HG03565 (cell line): ENCODE measurements at regions not wholly inside any gene's neighbourhood (a gene's known extent, or its start where the extent isn't known, plus 50 kb on each side); places are given as distances from the start of the nearest gene placed in this dataset.

Experiments used
- ATAC-seq: cut with Tn5 transposase; IDR thresholded peaks from one replicate; pipeline ENCODE4 v1.9.1; 2021; ENCODE audit warnings: mild to moderate bottlenecking, moderate library complexity; ENCODE audit not compliant: unreplicated experiment

- ATAC-seq = no peak
Observed at GRCh38 chr13:82740442-82740841, 1141.8 kb downstream of the SLITRK1 start.

GRCh38 chr13:82739881-82740280 lies 1142.4 kb downstream of the SLITRK1 start:
- no peak for ATAC-seq

GRCh38 chr13:82729401-82729800 lies 1152.9 kb downstream of the SLITRK1 start:
- no peak for ATAC-seq

- no peak for ATAC-seq
Observed at GRCh38 chr13:82720986-82721385, 1161.3 kb downstream of the SLITRK1 start.

GRCh38 chr13:82719987-82720386 lies 1162.3 kb downstream of the SLITRK1 start:
- ATAC-seq = no peak

- ATAC-seq = no peak
Observed at GRCh38 chr13:82717249-82717648, 1165.0 kb downstream of the SLITRK1 start.

- no peak for ATAC-seq
Observed at GRCh38 chr13:82713687-82714405, 1168.4 kb downstream of the SLITRK1 start.

- no peak for ATAC-seq
Observed at GRCh38 chr13:82702513-82702912, 1179.8 kb downstream of the SLITRK1 start.

GRCh38 chr13:82701020-82701419 lies 1181.3 kb downstream of the SLITRK1 start:
- ATAC-seq = no peak

GRCh38 chr13:82698941-82699340 lies 1183.3 kb downstream of the SLITRK1 start:
- ATAC-seq = no peak

GRCh38 chr13:82698383-82698782 lies 1183.9 kb downstream of the SLITRK1 start:
- no peak for ATAC-seq

- no peak for ATAC-seq
Observed at GRCh38 chr13:82693607-82694006, 1188.7 kb downstream of the SLITRK1 start.

GRCh38 chr13:82688400-82688994 lies 1193.8 kb downstream of the SLITRK1 start:
- ATAC-seq = peak; percentile 82

- no peak for ATAC-seq
Observed at GRCh38 chr13:82687884-82688283, 1194.4 kb downstream of the SLITRK1 start.

GRCh38 chr13:82681535-82681934 lies 1200.7 kb downstream of the SLITRK1 start:
- no peak for ATAC-seq

- no peak for ATAC-seq
Observed at GRCh38 chr13:82678052-82678451, 1204.2 kb downstream of the SLITRK1 start.

- ATAC-seq = no peak
Observed at GRCh38 chr13:82675024-82675423, 1207.2 kb downstream of the SLITRK1 start.

- no peak for ATAC-seq
Observed at GRCh38 chr13:82674546-82674945, 1207.7 kb downstream of the SLITRK1 start.

- no peak for ATAC-seq
Observed at GRCh38 chr13:82672248-82672647, 1210.0 kb downstream of the SLITRK1 start.

GRCh38 chr13:82664183-82664582 lies 1218.1 kb downstream of the SLITRK1 start:
- ATAC-seq = no peak

- no peak for ATAC-seq
Observed at GRCh38 chr13:82661126-82661525, 1221.1 kb downstream of the SLITRK1 start.

- no peak for ATAC-seq
Observed at GRCh38 chr13:82658811-82659210, 1223.5 kb downstream of the SLITRK1 start.

- ATAC-seq = no peak
Observed at GRCh38 chr13:82657471-82657870, 1224.8 kb downstream of the SLITRK1 start.
